Tibial artery (tissue), 4 donors: ENCODE measurements at regions not wholly inside any gene's neighbourhood (a gene's known extent, or its start where the extent isn't known, plus 50 kb on each side); places are given as distances from the start of the nearest gene placed in this dataset.

Experiments used
- DNase-seq, 2 donors: peaks; one replicate each; pipeline ENCODE4 v3.0.0-alpha.2; 2019
- H3K27ac ChIP-seq, 2 donors: fragments of 200-600 bp; sonication (generic) in 1 of 2; 1 replicate in 1 of 2; 2 replicates in 1 of 2; pipeline ENCODE4 v1.5.1; 2018 to 2019; ENCODE audit warnings: mild to moderate bottlenecking in 1 of 2
- H3K27me3 ChIP-seq, 2 donors: fragments of 200-600 bp; sonication (generic) in 1 of 2; one replicate each; pipeline versions ENCODE4 v1.5.1 to v1.6.0; 2016 to 2019
- H3K36me3 ChIP-seq, 3 donors: fragments of 200-600 bp; sonication (generic) in 2 of 3; one replicate each; pipeline ENCODE4 v1.5.1; 2016 to 2019; ENCODE audit warnings: mild to moderate bottlenecking in 2 of 3
- H3K4me1 ChIP-seq, 4 donors: fragments of 200-600 bp; sonication (generic) in 2 of 4; 1 replicate in 3 of 4; 2 replicates in 1 of 4; pipeline ENCODE4 v1.5.1; 2016 to 2019
- H3K4me3 ChIP-seq, 2 donors: fragments of 200-600 bp; sonication (generic) in 1 of 2; 1 replicate in 1 of 2; 2 replicates in 1 of 2; pipeline ENCODE4 v1.5.1; 2018 to 2019; ENCODE audit warnings: mild to moderate bottlenecking in 2 of 2
- H3K9me3 ChIP-seq, 3 donors: fragments of 200-600 bp; sonication (generic) in 1 of 3; one replicate each; pipeline ENCODE4 v1.5.1; 2016 to 2019
- intact Hi-C: fragments of 100-400 bp; cut with DNase I; formaldehyde crosslinking; loops from one replicate; pipeline ENCODE4 v1.15.0; 2023; ENCODE audit warnings: low total_unique reads
- TF ChIP-seq, protein P1 (sequence below), 2 experiments: fragments of 200-600 bp in 1 of 2; fragments of 450-650 bp in 1 of 2; IDR thresholded peaks; one replicate each; pipeline ENCODE4 v1.5.1; 2017 to 2019; ENCODE audit warnings: antibody characterized with exemption in 2 of 2, mild to moderate bottlenecking in 1 of 2, moderate library complexity in 1 of 2

DNA sequence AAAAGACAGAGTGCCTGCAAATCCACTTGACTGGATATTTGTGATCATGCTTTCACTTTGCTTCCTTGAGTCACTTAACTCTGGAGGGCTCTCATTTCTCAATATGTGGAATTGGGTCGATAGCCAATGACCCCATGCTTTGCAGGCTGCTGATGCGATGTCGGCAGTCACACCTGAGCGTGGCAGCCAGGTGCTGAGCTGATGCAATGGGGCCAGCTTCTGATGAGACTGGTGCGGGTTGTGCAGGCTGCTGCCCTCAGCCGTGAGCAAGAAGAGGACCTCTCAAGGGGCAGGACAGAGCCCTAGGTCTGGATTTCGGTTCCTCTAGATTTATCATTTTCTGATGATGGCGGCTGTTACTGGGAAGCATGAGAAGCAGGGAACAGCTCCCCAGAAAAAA is 334.1 kb downstream of the TEX29 start:
- no peak for DNase-seq
- Histone ChIP-seq H3K27ac (no peak overlapping the region), H3K27me3 (peaks cover 0 to 14% of the 10 kb centered on the region in 2 donors)

DNA sequence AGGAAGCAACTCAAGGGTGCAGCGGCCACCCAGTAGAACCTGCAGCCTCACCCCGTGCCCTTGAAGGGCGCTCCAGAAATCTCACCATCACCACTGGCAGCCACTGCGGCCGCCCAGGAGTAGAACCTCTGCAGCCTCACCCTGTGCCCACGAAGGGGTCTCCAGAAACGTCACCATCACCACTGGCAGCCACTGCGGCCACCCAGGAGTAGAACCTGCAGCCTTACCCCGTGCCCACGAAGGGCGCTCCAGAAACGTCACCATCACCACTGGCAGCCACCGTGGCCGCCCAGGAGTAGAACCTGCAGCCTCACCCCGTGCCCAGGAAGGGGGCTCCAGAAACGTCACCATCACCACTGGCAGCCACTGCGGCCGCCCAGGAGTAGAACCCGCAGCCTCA is 336.0 kb downstream of the TEX29 start:
- Histone ChIP-seq H3K36me3 (no peaks in the 10 kb centered on the region), H3K27me3 (peaks cover 0 to 15% of the 10 kb centered on the region in 2 donors), H3K27ac (no peak overlapping the region), H3K9me3 (no peaks in the 10 kb centered on the region), H3K4me1 (no peaks in the 10 kb centered on the region), H3K4me3 (no peak overlapping the region)
- DNase-seq, result no peak
- intact Hi-C loops, result no loop called here
- TF ChIP-seq, protein P1, sequence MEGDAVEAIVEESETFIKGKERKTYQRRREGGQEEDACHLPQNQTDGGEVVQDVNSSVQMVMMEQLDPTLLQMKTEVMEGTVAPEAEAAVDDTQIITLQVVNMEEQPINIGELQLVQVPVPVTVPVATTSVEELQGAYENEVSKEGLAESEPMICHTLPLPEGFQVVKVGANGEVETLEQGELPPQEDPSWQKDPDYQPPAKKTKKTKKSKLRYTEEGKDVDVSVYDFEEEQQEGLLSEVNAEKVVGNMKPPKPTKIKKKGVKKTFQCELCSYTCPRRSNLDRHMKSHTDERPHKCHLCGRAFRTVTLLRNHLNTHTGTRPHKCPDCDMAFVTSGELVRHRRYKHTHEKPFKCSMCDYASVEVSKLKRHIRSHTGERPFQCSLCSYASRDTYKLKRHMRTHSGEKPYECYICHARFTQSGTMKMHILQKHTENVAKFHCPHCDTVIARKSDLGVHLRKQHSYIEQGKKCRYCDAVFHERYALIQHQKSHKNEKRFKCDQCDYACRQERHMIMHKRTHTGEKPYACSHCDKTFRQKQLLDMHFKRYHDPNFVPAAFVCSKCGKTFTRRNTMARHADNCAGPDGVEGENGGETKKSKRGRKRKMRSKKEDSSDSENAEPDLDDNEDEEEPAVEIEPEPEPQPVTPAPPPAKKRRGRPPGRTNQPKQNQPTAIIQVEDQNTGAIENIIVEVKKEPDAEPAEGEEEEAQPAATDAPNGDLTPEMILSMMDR (IDR thresholded peaks at IDR 0.05), result no peak

More for the DNA sequence above, 334.1 kb downstream of the TEX29 start:
- Histone ChIP-seq H3K4me3 (no peak overlapping the region), H3K36me3 (no peaks in the 10 kb centered on the region), H3K9me3 (no peaks in the 10 kb centered on the region), H3K4me1 (no peaks in the 10 kb centered on the region)
- TF ChIP-seq, protein P1 (IDR thresholded peaks at IDR 0.05), result no peak
- intact Hi-C loops, result no loop called here

DNA sequence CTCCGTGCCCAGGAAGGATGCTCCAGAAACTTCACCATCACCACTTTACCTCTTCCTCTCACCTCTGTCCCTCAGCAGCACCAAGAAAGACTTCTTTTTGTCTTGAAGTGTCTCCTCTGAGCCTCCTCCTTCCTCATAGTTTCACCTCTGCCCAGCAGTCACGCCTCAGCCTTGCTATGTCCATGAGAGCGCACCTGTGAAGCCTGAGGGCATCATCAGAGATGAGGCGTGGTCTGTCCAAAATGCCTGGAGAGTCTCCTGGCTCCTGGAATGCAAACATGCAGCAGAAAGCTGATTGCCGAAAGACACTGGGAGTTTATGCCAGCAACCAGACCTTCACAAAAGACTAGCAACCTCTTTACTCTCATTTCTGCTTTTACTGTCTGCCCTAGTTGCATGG is 336.6 kb downstream of the TEX29 start:
- no peak for DNase-seq
- H3K27me3 ChIP-seq, result peaks cover 0 to 21% of the 10 kb centered on the region in 2 donors

DNA sequence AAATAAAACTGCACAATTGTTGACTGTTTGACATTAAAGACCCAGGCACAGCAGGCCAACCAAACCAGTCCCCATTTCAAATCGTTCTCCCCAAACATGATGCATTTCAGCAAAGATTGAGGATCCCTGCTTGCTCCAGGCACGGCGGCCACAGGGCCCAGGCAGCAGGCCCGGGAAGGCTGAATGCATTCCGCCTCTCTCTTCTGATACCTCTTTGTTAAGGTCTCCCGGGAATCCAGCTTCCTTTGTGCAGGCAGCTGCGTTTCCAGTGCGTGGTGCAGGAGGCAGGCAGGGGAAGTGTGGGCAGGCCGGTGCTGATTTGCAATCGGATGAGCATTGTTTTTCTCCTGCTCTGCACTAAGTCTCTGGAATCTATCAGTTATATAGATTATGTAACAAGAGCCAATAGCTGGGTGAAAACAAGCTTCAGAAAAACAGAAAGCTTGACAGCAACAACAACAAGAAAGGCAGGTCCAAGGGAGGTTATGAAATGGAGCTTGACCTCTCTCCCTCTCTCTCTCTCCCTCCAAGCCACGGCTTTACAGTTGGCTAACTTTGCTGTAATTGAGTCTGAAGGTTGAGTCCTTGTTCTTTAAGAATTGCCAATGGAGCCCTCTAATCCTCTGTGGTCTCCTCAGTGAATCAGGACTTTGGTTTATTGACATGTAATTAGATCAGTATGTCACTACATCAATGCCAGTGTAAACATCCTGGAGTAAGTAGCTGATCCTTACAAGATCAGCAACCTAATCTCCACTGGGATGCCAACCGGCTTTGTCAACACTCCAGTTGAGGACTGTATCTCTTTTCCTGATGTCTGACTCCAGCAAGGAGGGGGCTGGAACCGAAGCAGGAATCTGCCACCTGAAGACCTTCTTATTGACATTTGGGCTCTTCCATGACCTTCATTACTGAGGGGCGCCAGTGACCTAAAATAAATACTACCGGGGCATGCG is 338.0 kb downstream of the TEX29 start:
- H3K27me3 ChIP-seq, result peaks cover 0 to 18% of the 10 kb centered on the region in 2 donors
- no peak overlapping the region for H3K27ac ChIP-seq
- DNase-seq, result no peak
- TF ChIP-seq, protein P1 (IDR thresholded peaks at IDR 0.05), result no peak
- no peak overlapping the region for H3K4me3 ChIP-seq
- H3K4me1 ChIP-seq, result no peaks in the 10 kb centered on the region
- H3K9me3 ChIP-seq, result no peaks in the 10 kb centered on the region
- intact Hi-C loops, result no loop called here
- no peaks in the 10 kb centered on the region for H3K36me3 ChIP-seq

More for the DNA sequence above, 336.6 kb downstream of the TEX29 start:
- Histone ChIP-seq H3K4me1 (no peaks in the 10 kb centered on the region), H3K9me3 (no peaks in the 10 kb centered on the region), H3K4me3 (no peak overlapping the region), H3K27ac (no peak overlapping the region), H3K36me3 (no peaks in the 10 kb centered on the region)
- TF ChIP-seq, protein P1 (IDR thresholded peaks at IDR 0.05), result no peak
- intact Hi-C loops, result no loop called here

DNA sequence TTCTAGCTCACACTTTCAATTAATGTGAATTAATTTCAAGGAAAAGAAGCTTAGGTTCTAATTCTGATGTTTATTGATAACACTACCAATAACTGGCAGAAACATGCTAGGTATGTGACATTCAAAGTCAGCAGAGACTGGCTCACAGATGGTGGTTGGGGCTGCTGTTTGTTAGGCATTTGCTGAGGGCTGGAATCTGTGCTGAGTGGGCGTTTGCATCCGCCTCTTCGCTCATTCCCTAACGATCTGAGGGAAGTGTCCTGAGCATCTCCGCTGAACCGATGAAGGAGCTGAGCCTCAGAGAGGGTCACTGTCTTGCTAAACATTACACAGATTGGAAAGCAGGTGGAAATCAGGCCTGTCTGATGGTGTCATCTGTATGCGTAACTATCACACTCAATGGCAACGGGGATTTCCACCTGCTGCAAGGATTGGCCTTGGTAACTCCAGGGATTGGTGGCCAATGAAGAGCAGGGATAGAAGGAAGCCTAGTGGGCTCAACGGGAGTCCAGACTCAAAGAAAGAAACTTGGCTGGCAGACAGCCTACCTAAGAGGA is 338.9 kb downstream of the TEX29 start:
- intact Hi-C loops, result no loop called here
- TF ChIP-seq, protein P1 (IDR thresholded peaks at IDR 0.05), result no peak
- Histone ChIP-seq H3K27me3 (peaks cover 0 to 20% of the 10 kb centered on the region in 2 donors), H3K27ac (no peak overlapping the region), H3K9me3 (no peaks in the 10 kb centered on the region), H3K4me1 (no peaks in the 10 kb centered on the region), H3K36me3 (no peaks in the 10 kb centered on the region), H3K4me3 (no peak overlapping the region)
- DNase-seq, result no peak
